ENCODE measurements at regions not wholly inside any gene's neighbourhood (a gene's known extent, or its start where the extent isn't known, plus 50 kb on each side); places are given as distances from the start of the nearest gene placed in this dataset.

DNA sequence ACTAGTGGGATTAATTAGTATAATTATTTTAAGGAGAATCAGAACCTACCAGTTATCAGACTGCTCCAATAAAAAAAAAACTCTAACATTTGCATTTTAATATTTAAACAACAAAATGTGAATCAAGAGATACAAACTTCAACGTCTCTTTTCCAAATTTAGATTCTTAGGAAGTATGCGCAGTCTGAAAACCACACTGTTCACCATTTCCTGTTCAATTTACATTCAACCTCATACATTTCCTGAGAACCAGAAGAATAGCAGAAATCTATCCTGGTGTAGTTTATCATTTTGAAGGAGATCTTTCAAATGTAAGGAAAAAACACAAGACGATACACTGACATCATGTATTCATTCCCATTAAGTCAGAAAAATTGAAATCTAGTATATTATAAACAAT lies 869.2 kb downstream of the EFNA5 start:
- TF ChIP-seq, protein P1, sequence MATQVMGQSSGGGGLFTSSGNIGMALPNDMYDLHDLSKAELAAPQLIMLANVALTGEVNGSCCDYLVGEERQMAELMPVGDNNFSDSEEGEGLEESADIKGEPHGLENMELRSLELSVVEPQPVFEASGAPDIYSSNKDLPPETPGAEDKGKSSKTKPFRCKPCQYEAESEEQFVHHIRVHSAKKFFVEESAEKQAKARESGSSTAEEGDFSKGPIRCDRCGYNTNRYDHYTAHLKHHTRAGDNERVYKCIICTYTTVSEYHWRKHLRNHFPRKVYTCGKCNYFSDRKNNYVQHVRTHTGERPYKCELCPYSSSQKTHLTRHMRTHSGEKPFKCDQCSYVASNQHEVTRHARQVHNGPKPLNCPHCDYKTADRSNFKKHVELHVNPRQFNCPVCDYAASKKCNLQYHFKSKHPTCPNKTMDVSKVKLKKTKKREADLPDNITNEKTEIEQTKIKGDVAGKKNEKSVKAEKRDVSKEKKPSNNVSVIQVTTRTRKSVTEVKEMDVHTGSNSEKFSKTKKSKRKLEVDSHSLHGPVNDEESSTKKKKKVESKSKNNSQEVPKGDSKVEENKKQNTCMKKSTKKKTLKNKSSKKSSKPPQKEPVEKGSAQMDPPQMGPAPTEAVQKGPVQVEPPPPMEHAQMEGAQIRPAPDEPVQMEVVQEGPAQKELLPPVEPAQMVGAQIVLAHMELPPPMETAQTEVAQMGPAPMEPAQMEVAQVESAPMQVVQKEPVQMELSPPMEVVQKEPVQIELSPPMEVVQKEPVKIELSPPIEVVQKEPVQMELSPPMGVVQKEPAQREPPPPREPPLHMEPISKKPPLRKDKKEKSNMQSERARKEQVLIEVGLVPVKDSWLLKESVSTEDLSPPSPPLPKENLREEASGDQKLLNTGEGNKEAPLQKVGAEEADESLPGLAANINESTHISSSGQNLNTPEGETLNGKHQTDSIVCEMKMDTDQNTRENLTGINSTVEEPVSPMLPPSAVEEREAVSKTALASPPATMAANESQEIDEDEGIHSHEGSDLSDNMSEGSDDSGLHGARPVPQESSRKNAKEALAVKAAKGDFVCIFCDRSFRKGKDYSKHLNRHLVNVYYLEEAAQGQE (IDR thresholded peaks at IDR 0.05; ENCODE audit: low read depth): no peak
- TF ChIP-seq EP300 (IDR thresholded peaks at IDR 0.05; ENCODE audit: borderline replicate concordance) (no peak), TAF1 (IDR thresholded peaks at IDR 0.05; ENCODE audit: low read depth) (no peak)
- TF ChIP-seq, protein P2, sequence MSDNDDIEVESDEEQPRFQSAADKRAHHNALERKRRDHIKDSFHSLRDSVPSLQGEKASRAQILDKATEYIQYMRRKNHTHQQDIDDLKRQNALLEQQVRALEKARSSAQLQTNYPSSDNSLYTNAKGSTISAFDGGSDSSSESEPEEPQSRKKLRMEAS (IDR thresholded peaks at IDR 0.05): no peak

DNA sequence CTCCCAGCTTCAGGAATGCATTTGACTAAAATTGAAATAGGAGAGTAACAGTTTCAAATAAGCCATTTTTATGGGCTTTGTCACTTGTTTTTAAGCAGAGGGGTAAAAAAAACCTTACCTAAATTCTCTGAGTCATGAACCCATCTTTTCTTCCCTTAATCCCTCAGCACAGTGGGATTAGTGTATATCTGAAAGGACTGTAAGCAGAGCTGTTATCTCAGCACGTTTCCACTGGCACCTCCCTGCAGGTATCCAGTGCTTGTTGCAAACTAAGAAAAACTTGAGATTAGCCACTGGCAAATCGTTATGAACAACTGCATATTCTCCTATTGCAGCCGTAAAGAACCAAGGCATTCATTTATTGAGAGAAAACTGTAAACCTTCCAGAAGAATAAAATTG lies 872.7 kb downstream of the EFNA5 start:
- TF ChIP-seq, protein P3, sequence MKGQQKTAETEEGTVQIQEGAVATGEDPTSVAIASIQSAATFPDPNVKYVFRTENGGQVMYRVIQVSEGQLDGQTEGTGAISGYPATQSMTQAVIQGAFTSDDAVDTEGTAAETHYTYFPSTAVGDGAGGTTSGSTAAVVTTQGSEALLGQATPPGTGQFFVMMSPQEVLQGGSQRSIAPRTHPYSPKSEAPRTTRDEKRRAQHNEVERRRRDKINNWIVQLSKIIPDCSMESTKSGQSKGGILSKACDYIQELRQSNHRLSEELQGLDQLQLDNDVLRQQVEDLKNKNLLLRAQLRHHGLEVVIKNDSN (IDR thresholded peaks at IDR 0.05): no peak
- TF ChIP-seq TCF12 (IDR thresholded peaks at IDR 0.05; ENCODE audit: low read depth): no peak
- TF ChIP-seq TEAD4 (IDR thresholded peaks at IDR 0.05): no peak
- TF ChIP-seq EGR1 (IDR thresholded peaks at IDR 0.05): no peak
- TF ChIP-seq ZBTB7A (IDR thresholded peaks at IDR 0.05; ENCODE audit: low read depth): no peak
- TF ChIP-seq, protein P2 (IDR thresholded peaks at IDR 0.05): no peak
- no peak for TF ChIP-seq RAD21 (IDR thresholded peaks at IDR 0.05; ENCODE audit: low read depth)
- no peak for TF ChIP-seq TAF1 (IDR thresholded peaks at IDR 0.05; ENCODE audit: low read depth)
- TF ChIP-seq FOXM1 (IDR thresholded peaks at IDR 0.05; ENCODE audit: borderline replicate concordance, low read depth): no peak
- no peak for TF ChIP-seq CREB1 (IDR thresholded peaks at IDR 0.05; ENCODE audit: low read depth)
- TF ChIP-seq NFIC (IDR thresholded peaks at IDR 0.05): no peak
- TF ChIP-seq EP300 (IDR thresholded peaks at IDR 0.05; ENCODE audit: borderline replicate concordance): no peak
- TF ChIP-seq CEBPB (IDR thresholded peaks at IDR 0.05): no peak
- no peak for TF ChIP-seq YY1 (IDR thresholded peaks at IDR 0.05; ENCODE audit: low read depth)
- TF ChIP-seq, protein P1 (IDR thresholded peaks at IDR 0.05; ENCODE audit: low read depth): no peak

DNA sequence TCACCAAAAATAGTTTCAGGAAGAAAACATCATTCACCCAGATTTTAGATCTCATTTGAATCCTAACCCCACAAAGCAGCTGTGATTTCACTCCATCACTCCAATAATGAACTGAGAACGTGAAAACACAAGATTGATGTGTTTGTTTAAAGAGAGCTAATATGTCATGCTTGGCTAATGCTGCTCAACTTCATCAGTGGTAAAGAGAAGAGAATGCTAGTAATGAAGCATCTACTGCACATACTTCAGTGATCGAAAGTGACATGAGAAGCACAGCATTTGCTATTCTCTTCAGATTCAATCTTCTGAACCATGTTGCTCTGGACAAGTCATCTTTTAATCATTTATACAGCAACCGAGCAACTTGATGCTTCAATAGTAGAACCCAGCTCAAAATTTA lies 874.7 kb downstream of the EFNA5 start:
- TF ChIP-seq RAD21 (IDR thresholded peaks at IDR 0.05; ENCODE audit: low read depth): no peak
- TF ChIP-seq YY1 (IDR thresholded peaks at IDR 0.05; ENCODE audit: low read depth): no peak

DNA sequence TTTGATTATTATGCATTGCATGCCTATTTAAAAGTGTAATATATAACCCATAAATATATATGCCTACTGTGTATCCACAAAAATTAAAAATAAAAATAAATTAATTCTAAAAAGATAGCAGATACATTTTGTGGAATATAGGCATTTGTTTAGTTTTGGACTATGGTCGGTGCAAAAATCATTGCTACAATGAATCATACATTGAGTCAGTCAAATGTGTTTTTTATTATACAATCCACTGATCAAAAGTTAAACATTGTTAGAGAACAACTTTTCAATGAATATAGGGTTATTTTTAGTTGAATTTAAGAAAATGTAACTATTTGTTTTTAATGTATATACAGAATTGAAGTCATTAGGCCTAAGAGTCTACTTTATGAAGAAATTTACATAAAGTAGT lies 885.9 kb downstream of the EFNA5 start:
- TF ChIP-seq CEBPB (IDR thresholded peaks at IDR 0.05): no peak
- no peak for TF ChIP-seq ZBTB7A (IDR thresholded peaks at IDR 0.05; ENCODE audit: low read depth)
- TF ChIP-seq TEAD4 (IDR thresholded peaks at IDR 0.05): no peak
- TF ChIP-seq CREB1 (IDR thresholded peaks at IDR 0.05; ENCODE audit: low read depth): no peak
- TF ChIP-seq, protein P2 (IDR thresholded peaks at IDR 0.05): no peak
- TF ChIP-seq TCF12 (IDR thresholded peaks at IDR 0.05; ENCODE audit: low read depth): no peak
- no peak for TF ChIP-seq FOXM1 (IDR thresholded peaks at IDR 0.05; ENCODE audit: borderline replicate concordance, low read depth)
- TF ChIP-seq, protein P3 (IDR thresholded peaks at IDR 0.05): no peak
- no peak for TF ChIP-seq TAF1 (IDR thresholded peaks at IDR 0.05; ENCODE audit: low read depth)

DNA sequence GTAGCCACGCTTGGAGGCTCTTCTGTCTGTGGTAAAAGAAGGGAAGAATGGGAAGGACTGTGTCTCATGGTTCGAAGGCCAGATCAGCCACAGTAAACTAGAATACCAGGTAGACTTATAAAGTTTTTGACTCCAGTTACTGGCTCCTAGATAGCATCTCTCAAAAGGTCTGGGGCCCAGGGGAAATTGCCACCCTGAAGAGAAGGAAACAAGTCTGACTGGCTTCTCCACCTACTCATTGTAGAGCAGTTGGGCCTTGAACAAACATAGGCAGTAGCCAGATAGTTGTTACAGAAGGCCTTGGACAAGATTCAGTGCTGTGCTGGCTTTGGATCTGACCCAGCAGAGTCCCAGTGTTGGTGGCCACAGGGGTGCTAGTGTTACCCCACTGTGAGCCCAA lies 890.4 kb downstream of the EFNA5 start:
- TF ChIP-seq, protein P3 (IDR thresholded peaks at IDR 0.05): no peak
- TF ChIP-seq TCF12 (IDR thresholded peaks at IDR 0.05; ENCODE audit: low read depth) (no peak), TAF1 (IDR thresholded peaks at IDR 0.05; ENCODE audit: low read depth) (no peak), CEBPB (IDR thresholded peaks at IDR 0.05) (no peak), YY1 (IDR thresholded peaks at IDR 0.05; ENCODE audit: low read depth) (no peak), NFIC (IDR thresholded peaks at IDR 0.05) (no peak), TEAD4 (IDR thresholded peaks at IDR 0.05) (no peak), ZBTB7A (IDR thresholded peaks at IDR 0.05; ENCODE audit: low read depth) (no peak), EP300 (IDR thresholded peaks at IDR 0.05; ENCODE audit: borderline replicate concordance) (no peak), FOXM1 (IDR thresholded peaks at IDR 0.05; ENCODE audit: borderline replicate concordance, low read depth) (no peak), RAD21 (IDR thresholded peaks at IDR 0.05; ENCODE audit: low read depth) (no peak), EGR1 (IDR thresholded peaks at IDR 0.05) (no peak)
- TF ChIP-seq, protein P2 (IDR thresholded peaks at IDR 0.05): no peak
- TF ChIP-seq, protein P1 (IDR thresholded peaks at IDR 0.05; ENCODE audit: low read depth): no peak
